CD4-positive, alpha-beta memory T cell (primary cell): ENCODE measurements at regions not wholly inside any gene's neighbourhood (a gene's known extent, or its start where the extent isn't known, plus 50 kb on each side); places are given as distances from the start of the nearest gene placed in this dataset.
"Not testable (repeated sequence)": the region's sequence is repeated elsewhere in the genome, so short reads cannot be mapped to it uniquely, and the experiment has no call there.

ENCODE experiments used
- CTCF ChIA-PET: fragments of 350-600 bp; sonication (Branson Sonifier 250); formaldehyde crosslinking; loops from one replicate; lab custom pipeline; 2021; ENCODE audit warnings: inconsistent platforms; ENCODE audit not compliant: partially characterized antibody; lab: Charles Lee
- POLR2A ChIA-PET: fragments of 350-600 bp; sonication (Branson Sonifier 250); formaldehyde crosslinking; loops from one replicate; lab custom pipeline; 2021; ENCODE audit not compliant: partially characterized antibody; lab: Charles Lee
- DNase-seq, 5 donors: peaks; one replicate each; pipeline versions ENCODE4 v3.0.0 to v3.0.0-alpha.2; 2020 to 2022; ENCODE audit warnings: mixed read lengths in 1 of 5
- H3K27ac ChIP-seq: one replicate; pipeline ENCODE4 v1.7.0; 2013; ENCODE audit warnings: low read depth, low read length
- H3K27me3 ChIP-seq: 2 replicates; pipeline ENCODE4 v1.7.0; 2013; ENCODE audit warnings: mild to moderate bottlenecking, low read length, moderate library complexity; ENCODE audit not compliant: insufficient read depth
- H3K36me3 ChIP-seq: 2 replicates; pipeline ENCODE4 v1.7.0; 2013; ENCODE audit warnings: mild to moderate bottlenecking, low read length, moderate library complexity; ENCODE audit not compliant: insufficient read depth
- H3K4me1 ChIP-seq: 2 replicates; pipeline ENCODE4 v1.7.0; 2013; ENCODE audit warnings: mild to moderate bottlenecking, low read length, moderate library complexity; ENCODE audit not compliant: insufficient read depth
- H3K4me3 ChIP-seq, 2 donors: one replicate each; pipeline ENCODE4 v1.7.0; 2013; ENCODE audit warnings: low read length in 2 of 2, mild to moderate bottlenecking in 1 of 2
- H3K9me3 ChIP-seq, 2 donors: one replicate each; pipeline ENCODE4 v1.7.0; 2013; ENCODE audit warnings: low read length in 2 of 2, control low read depth in 1 of 2; ENCODE audit not compliant: control insufficient read depth in 1 of 2
- H3K27ac Mint-ChIP-seq, 7 donors: one replicate each; pipeline ENCODE4 v1.8.0; 2020 to 2021; ENCODE audit warnings: mixed read lengths in 7 of 7, mild to moderate bottlenecking in 6 of 7, inconsistent platforms in 3 of 7, moderate library complexity in 3 of 7
- H3K27me3 Mint-ChIP-seq, 2 donors: one replicate each; pipeline ENCODE4 v1.8.0; 2020 to 2021; ENCODE audit warnings: mixed read lengths in 2 of 2
- H3K36me3 Mint-ChIP-seq, 2 donors: one replicate each; pipeline ENCODE4 v1.8.0; 2020 to 2021; ENCODE audit warnings: mixed read lengths in 2 of 2, inconsistent platforms in 1 of 2, mild to moderate bottlenecking in 1 of 2
- H3K4me1 Mint-ChIP-seq, 4 donors: one replicate each; pipeline ENCODE4 v1.8.0; 2020 to 2021; ENCODE audit warnings: mixed read lengths in 4 of 4, mild to moderate bottlenecking in 1 of 4
- H3K4me3 Mint-ChIP-seq, 8 donors: one replicate each; pipeline ENCODE4 v1.8.0; 2020 to 2021; ENCODE audit warnings: mixed read lengths in 8 of 8, mild to moderate bottlenecking in 7 of 8, moderate library complexity in 6 of 8, inconsistent platforms in 3 of 8
- H3K9me3 Mint-ChIP-seq, 8 donors: one replicate each; pipeline ENCODE4 v1.8.0; 2020 to 2021; ENCODE audit warnings: mixed read lengths in 8 of 8, mild to moderate bottlenecking in 5 of 8, inconsistent platforms in 3 of 8, moderate library complexity in 1 of 8
- intact Hi-C: fragments of 100-400 bp; cut with micrococcal nuclease; formaldehyde crosslinking; loops from one replicate; pipeline ENCODE4 v1.15.1; 2023

DNA sequence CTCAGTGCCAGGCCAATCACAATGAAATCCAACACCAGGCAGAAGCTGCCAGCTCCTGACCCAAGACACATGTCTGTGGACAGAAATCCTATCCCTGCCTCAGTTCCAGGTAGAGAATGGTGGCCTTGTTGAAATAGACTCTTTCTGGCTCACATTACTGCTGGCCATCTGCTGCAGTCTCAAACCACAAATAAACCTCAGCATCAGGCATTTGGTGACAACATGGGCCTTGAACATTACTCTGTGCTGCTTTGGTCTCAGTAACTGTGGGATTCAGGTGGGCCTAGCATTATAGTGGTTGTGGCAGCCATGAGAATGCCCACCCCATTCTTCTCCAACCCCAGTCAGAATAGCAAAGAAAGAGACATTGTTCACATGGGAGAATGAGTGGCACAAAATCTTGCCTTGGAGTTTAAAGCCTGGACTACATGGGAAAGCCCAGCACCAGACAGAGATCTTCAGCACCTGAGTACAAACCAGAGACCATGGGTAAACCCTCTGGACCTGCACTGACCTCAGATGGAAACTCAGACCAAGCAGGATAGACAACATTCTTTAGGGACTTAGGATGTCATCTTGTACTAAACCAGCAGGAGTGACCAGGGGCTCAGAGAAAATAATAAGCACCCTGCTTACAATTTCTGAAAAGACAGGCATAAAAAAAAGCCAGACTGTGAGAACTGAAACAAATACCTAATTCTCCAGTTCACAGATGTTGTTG, 50.4 kb upstream of the TRAM1L1 start:
- Mint-ChIP-seq H3K9me3 (peaks cover 2 to 26% (median 10%) of the 10 kb centered on the region in 8 donors), H3K36me3 (no peaks in the 10 kb centered on the region), H3K27me3 (no peaks in the 10 kb centered on the region), H3K4me1 (no peaks in the 10 kb centered on the region), H3K27ac (no peak overlapping the region), H3K4me3 (no peak overlapping the region)
- no peak for DNase-seq
- ChIA-PET CTCF (no interaction called here), POLR2A (no interaction called here)
- intact Hi-C loops: no loop called here
- Histone ChIP-seq H3K9me3 (peaks cover 0 to 6% of the 10 kb centered on the region in 2 donors), H3K27me3 (no peaks in the 10 kb centered on the region), H3K4me3 (no peak overlapping the region), H3K4me1 (no peaks in the 10 kb centered on the region), H3K36me3 (no peaks in the 10 kb centered on the region), H3K27ac (no peak overlapping the region)

GRCh38 chr4:117137145-117137544, 51.8 kb upstream of the TRAM1L1 start:
- Histone ChIP-seq H3K4me3 (no peak overlapping the region), H3K27me3 (no peaks in the 10 kb centered on the region), H3K4me1 (no peaks in the 10 kb centered on the region), H3K36me3 (no peaks in the 10 kb centered on the region), H3K9me3 (peaks cover 0 to 6% of the 10 kb centered on the region in 2 donors), H3K27ac (no peak overlapping the region)
- Mint-ChIP-seq H3K4me3 (no peak overlapping the region), H3K9me3 (peaks cover 2 to 28% (median 11%) of the 10 kb centered on the region in 8 donors), H3K36me3 (no peaks in the 10 kb centered on the region), H3K27ac (no peak overlapping the region), H3K4me1 (no peaks in the 10 kb centered on the region), H3K27me3 (no peaks in the 10 kb centered on the region)
- no peak for DNase-seq
- ChIA-PET CTCF (no interaction called here), POLR2A (no interaction called here)
- intact Hi-C loops: no loop called here

- H3K27ac Mint-ChIP-seq, POLR2A ChIA-PET, H3K4me1 ChIP-seq, H3K27ac ChIP-seq, H3K27me3 ChIP-seq, H3K9me3 ChIP-seq, intact Hi-C loops, H3K4me1 Mint-ChIP-seq, DNase-seq, H3K4me3 ChIP-seq, H3K27me3 Mint-ChIP-seq, H3K36me3 Mint-ChIP-seq, H3K36me3 ChIP-seq, H3K4me3 Mint-ChIP-seq, CTCF ChIA-PET: not testable (repeated sequence)
- H3K9me3 Mint-ChIP-seq: peaks cover 2 to 28% (median 11%) of the 10 kb centered on the region in 8 donors
Observed at GRCh38 chr4:117138732-117139131, 53.4 kb upstream of the TRAM1L1 start.

- no peaks in the 10 kb centered on the region for H3K4me1 ChIP-seq
- H3K9me3 ChIP-seq: no peaks in the 10 kb centered on the region
- H3K4me1 Mint-ChIP-seq: no peaks in the 10 kb centered on the region
- H3K4me3 ChIP-seq: no peak overlapping the region
- no peaks in the 10 kb centered on the region for H3K27me3 ChIP-seq
- no peaks in the 10 kb centered on the region for H3K36me3 ChIP-seq
- H3K4me3 Mint-ChIP-seq: no peak overlapping the region
- H3K36me3 Mint-ChIP-seq: no peaks in the 10 kb centered on the region
- no peak for DNase-seq
- CTCF ChIA-PET: no interaction called here
- no peak overlapping the region for H3K27ac ChIP-seq
- POLR2A ChIA-PET: no interaction called here
- H3K27me3 Mint-ChIP-seq: no peaks in the 10 kb centered on the region
- H3K27ac Mint-ChIP-seq: no peak overlapping the region
- intact Hi-C loops: no loop called here
- peaks cover 0 to 9% (median 4%) of the 10 kb centered on the region in 8 donors for H3K9me3 Mint-ChIP-seq
Observed at GRCh38 chr4:117154251-117154650, 68.9 kb upstream of the TRAM1L1 start.

DNA sequence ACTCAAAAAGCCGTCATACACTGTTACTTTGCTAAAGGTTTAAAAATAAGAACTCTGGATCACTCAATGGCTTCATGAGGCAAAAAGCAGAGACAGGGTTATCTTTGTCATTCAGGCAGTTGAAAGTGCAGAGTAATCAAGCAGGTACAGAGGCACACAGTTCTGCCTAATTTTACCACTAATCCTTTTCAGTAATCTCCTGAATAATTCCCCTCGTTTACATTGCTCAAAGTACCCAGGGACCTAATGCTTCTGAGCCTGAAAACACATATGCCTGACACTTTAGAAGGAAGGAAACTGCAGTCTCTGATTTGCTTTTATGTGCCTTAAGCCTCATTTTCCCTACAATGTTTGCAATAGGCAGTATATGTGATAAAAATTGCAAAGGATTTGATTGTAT, 71.4 kb upstream of the TRAM1L1 start:
- Mint-ChIP-seq H3K9me3 (peaks cover 0 to 5% (median under 1%) of the 10 kb centered on the region in 8 donors), H3K27me3 (no peaks in the 10 kb centered on the region), H3K4me1 (no peaks in the 10 kb centered on the region), H3K4me3 (no peak overlapping the region), H3K36me3 (no peaks in the 10 kb centered on the region), H3K27ac (no peak overlapping the region)
- H3K9me3 ChIP-seq: no peaks in the 10 kb centered on the region
- ChIA-PET CTCF (no interaction called here), POLR2A (no interaction called here)
- no peak overlapping the region for H3K27ac ChIP-seq
- no peaks in the 10 kb centered on the region for H3K36me3 ChIP-seq
- DNase-seq: no peak
- intact Hi-C loops: no loop called here
- H3K4me3 ChIP-seq: no peak overlapping the region
- H3K27me3 ChIP-seq: no peaks in the 10 kb centered on the region
- H3K4me1 ChIP-seq: no peaks in the 10 kb centered on the region

DNA sequence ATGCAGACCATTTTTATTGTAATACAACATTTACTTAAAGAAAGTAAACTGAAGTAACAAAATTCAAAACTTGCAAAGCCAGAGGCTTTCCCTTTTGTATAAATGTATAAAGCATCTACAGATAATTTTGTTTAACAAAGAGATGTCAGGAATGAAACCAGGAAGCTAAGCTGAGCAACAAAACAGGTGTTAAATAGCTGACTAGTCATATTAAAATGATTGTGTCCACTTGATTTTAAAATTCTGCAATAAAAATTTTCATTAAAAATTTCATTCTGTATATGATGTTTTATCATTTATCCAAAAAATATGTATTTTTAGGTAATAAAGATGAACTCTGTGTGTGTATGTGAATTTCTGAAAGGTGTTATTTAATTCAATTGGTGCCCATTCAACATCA, 72.0 kb upstream of the TRAM1L1 start:
- Histone ChIP-seq H3K27ac (no peak overlapping the region), H3K27me3 (no peaks in the 10 kb centered on the region), H3K4me3 (no peak overlapping the region), H3K9me3 (no peaks in the 10 kb centered on the region), H3K4me1 (no peaks in the 10 kb centered on the region), H3K36me3 (no peaks in the 10 kb centered on the region)
- intact Hi-C loops: no loop called here
- Mint-ChIP-seq H3K9me3 (peaks cover 0 to 4% (median under 1%) of the 10 kb centered on the region in 8 donors), H3K27me3 (no peaks in the 10 kb centered on the region), H3K27ac (no peak overlapping the region), H3K4me1 (no peaks in the 10 kb centered on the region), H3K36me3 (no peaks in the 10 kb centered on the region), H3K4me3 (no peak overlapping the region)
- POLR2A ChIA-PET: no interaction called here
- CTCF ChIA-PET: no interaction called here
- no peak for DNase-seq

GRCh38 chr4:117162976-117163375, 77.6 kb upstream of the TRAM1L1 start:
- Mint-ChIP-seq H3K27me3 (no peaks in the 10 kb centered on the region), H3K9me3 (peaks cover 0 to 8% (median 2%) of the 10 kb centered on the region in 8 donors)
- POLR2A ChIA-PET: no interaction called here

More at GRCh38 chr4:117162976-117163375, 77.6 kb upstream of the TRAM1L1 start:
- no peaks in the 10 kb centered on the region for H3K36me3 Mint-ChIP-seq
- Histone ChIP-seq H3K36me3 (no peaks in the 10 kb centered on the region), H3K4me1 (no peaks in the 10 kb centered on the region), H3K9me3 (no peaks in the 10 kb centered on the region), H3K27ac (no peak overlapping the region), H3K4me3 (no peak overlapping the region), H3K27me3 (no peaks in the 10 kb centered on the region)
- no peak for DNase-seq
- no peaks in the 10 kb centered on the region for H3K4me1 Mint-ChIP-seq
- CTCF ChIA-PET: no interaction called here
- intact Hi-C loops: no loop called here
- H3K4me3 Mint-ChIP-seq: no peak overlapping the region
- H3K27ac Mint-ChIP-seq: no peak overlapping the region
